ENCODE measurements at regions not wholly inside any gene's neighbourhood (a gene's known extent, or its start where the extent isn't known, plus 50 kb on each side); places are given as distances from the start of the nearest gene placed in this dataset.

GRCh38 chr1:73784026-73784425 is 413.9 kb downstream of the LRRIQ3 start:
- no peak for DNase-seq (ENCODE audit: extremely low spot score)
- ChIA-PET POLR2A (no interaction called here), CTCF (interaction anchor here (0.8 to 1.5 kb wide), 4 partner anchors 8 to 18 kb away, joined by 3 to 5 read pairs (median 4); no protein-coding TSS in a partner anchor)
- TF ChIP-seq CTCF (IDR thresholded peaks at IDR 0.05; ENCODE audit: control extremely low read depth, extremely low read depth, low read depth, missing control alignments) = no peak

- DNase-seq (ENCODE audit: extremely low spot score) = no peak
- ChIA-PET CTCF (interaction anchor here (0.8 to 1.5 kb wide), 2 partner anchors 9 kb away, joined by 3 to 4 read pairs; no protein-coding TSS in a partner anchor), POLR2A (no interaction called here)
- no peak for TF ChIP-seq CTCF (IDR thresholded peaks at IDR 0.05; ENCODE audit: control extremely low read depth, extremely low read depth, low read depth, missing control alignments)
Measured at GRCh38 chr1:73783352-73783751, 414.6 kb downstream of the LRRIQ3 start.

DNA sequence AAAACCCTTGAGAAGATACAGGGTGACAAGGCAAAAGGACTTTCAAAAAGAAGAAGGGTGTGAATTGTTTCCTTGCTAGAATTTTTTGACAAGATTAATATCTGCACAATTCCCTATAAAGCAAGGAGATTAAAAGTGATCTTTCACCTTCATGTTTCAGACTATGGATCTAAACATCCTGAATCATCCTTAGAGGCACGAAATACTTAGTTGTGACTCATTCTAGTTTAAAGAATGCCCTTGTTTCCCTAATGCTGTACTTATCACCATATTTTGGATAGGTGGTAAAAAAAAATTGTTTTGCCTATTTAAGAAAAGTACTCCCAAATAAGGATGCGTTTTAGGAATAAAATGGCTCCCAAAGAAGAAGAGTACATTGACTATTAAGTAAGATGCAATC is 415.1 kb downstream of the LRRIQ3 start:
- TF ChIP-seq CTCF (IDR thresholded peaks at IDR 0.05; ENCODE audit: control extremely low read depth, extremely low read depth, low read depth, missing control alignments) = no peak
- DNase-seq (ENCODE audit: extremely low spot score) = no peak
- POLR2A ChIA-PET = no interaction called here

DNA sequence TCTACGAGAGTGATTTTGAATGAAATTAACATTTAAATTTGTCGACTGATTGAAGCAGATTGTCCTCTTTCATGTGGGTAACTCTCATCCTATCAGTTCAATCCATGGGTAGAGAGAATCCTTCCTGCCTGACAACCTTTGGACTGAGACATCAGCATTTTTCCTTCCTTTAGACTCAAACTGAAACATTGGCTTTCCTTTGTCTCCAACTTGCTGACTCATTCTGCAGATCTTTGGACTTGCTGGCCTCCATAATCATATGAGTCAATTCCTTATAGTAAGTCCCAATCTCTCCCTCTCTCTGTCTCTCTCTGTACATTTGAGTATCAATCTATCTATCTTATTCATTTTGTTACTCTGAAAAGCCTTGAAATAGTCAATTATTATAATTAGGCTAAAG is 416.7 kb downstream of the LRRIQ3 start:
- CTCF ChIA-PET = interaction anchor here (1.3 kb wide), 1 partner anchor 58 kb away, joined by 3 read pairs; no protein-coding TSS in a partner anchor
- no peak for TF ChIP-seq CTCF (IDR thresholded peaks at IDR 0.05; ENCODE audit: control extremely low read depth, extremely low read depth, low read depth, missing control alignments)
- POLR2A ChIA-PET = no interaction called here
- no peak for DNase-seq (ENCODE audit: extremely low spot score)

More for the DNA sequence above, 415.1 kb downstream of the LRRIQ3 start:
- CTCF ChIA-PET = interaction anchor here (1.5 kb wide), 1 partner anchor 9 kb away, joined by 4 read pairs; no protein-coding TSS in a partner anchor

- no peak for TF ChIP-seq CTCF (IDR thresholded peaks at IDR 0.05; ENCODE audit: control extremely low read depth, extremely low read depth, low read depth, missing control alignments)
- no peak for DNase-seq (ENCODE audit: extremely low spot score)
- CTCF ChIA-PET = no interaction called here
- POLR2A ChIA-PET = no interaction called here
Measured at GRCh38 chr1:73778471-73778870, 419.5 kb downstream of the LRRIQ3 start.

DNA sequence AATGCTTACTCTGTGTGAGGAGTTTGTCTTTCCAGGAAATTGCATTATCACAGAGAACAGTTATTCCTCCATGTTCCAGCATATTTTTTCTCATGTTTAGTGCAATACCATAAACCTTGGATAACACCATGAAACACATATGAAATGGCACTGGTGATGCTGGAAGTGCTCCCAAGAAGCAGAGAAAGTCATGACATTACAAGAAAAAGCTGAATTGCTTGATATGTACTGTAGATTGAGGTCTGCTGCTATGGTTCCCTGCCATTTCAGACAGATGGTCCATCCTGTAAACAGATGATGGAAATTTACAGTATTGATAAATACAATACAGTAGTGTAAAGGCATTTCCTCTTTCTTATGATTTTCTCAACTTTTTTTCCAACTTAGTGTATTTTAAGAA is 422.1 kb downstream of the LRRIQ3 start:
- no peak for DNase-seq (ENCODE audit: extremely low spot score)
- no peak for TF ChIP-seq CTCF (IDR thresholded peaks at IDR 0.05; ENCODE audit: control extremely low read depth, extremely low read depth, low read depth, missing control alignments)
- ChIA-PET CTCF (no interaction called here), POLR2A (no interaction called here)

DNA sequence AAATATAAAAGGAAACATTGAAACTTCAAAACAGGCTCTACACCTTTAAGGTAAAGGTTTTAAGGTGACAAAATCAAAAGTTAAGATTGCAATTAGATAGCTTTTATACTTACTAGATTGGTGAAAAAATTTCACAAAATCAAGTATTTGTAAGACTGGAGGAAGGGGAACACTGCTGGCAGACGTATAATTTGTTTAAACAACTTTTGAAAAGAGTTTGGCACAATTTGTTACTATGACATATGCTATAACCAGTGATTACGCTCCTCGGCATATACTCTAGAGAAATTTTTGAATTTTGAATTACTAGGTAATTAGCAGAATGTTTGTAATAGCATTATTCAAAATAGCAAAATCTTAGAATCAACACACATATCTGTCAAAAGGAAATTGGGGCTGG is 425.0 kb downstream of the LRRIQ3 start:
- TF ChIP-seq CTCF (IDR thresholded peaks at IDR 0.05; ENCODE audit: control extremely low read depth, extremely low read depth, low read depth, missing control alignments) = no peak
- ChIA-PET POLR2A (no interaction called here), CTCF (no interaction called here)
- no peak for DNase-seq (ENCODE audit: extremely low spot score)

Measured in GM10248 (cell line).